ENCODE measurements at regions not wholly inside any gene's neighbourhood (a gene's known extent, or its start where the extent isn't known, plus 50 kb on each side); places are given as distances from the start of the nearest gene placed in this dataset.

- H3K4me3 ChIP-seq (ENCODE audit: insufficient read depth, low read length, poor library complexity, severe bottlenecking): no peak overlapping the region
These were observed 64.7 kb upstream of the TIAM2 start for GRCh38 chr6:154930451-154930851.

GRCh38 chr6:154931711-154932424 lies 63.2 kb upstream of the TIAM2 start:
- Histone ChIP-seq H3K79me2 (ENCODE audit: insufficient read depth, low read length) (no peaks in the 10 kb centered on the region), H3K27me3 (ENCODE audit: low read length) (no peaks in the 10 kb centered on the region), H3K27ac (ENCODE audit: low read depth, low read length) (no peak overlapping the region), H2AFZ (ENCODE audit: low read depth, low read length, severe bottlenecking) (no peak overlapping the region), H3K9me2 (replicated peaks; ENCODE audit: insufficient read depth, low read length) (no peaks in the 10 kb centered on the region), H3K4me2 (ENCODE audit: low read depth, low read length, poor library complexity, severe bottlenecking) (no peak overlapping the region), H3K9ac (ENCODE audit: low read length) (no peak overlapping the region), H4K20me1 (ENCODE audit: low read depth, low read length) (no peaks in the 10 kb centered on the region), H3K9me3 (ENCODE audit: insufficient read depth, low read length) (no peaks in the 10 kb centered on the region), H3K4me3 (ENCODE audit: insufficient read depth, low read length, poor library complexity, severe bottlenecking) (no peak overlapping the region), H3F3A (ENCODE audit: insufficient read depth) (no peaks in the 10 kb centered on the region), H3K36me3 (ENCODE audit: low read length) (no peaks in the 10 kb centered on the region)
- TF ChIP-seq CTCF (IDR thresholded peaks at IDR 0.05; ENCODE audit: insufficient read depth, low read length, poor library complexity, severe bottlenecking): no peak
- no peak for TF ChIP-seq EZH2phosphoT487 (conservative IDR thresholded peaks at IDR 0.05; ENCODE audit: low read length)

More at GRCh38 chr6:154930451-154930851, 64.7 kb upstream of the TIAM2 start:
- no peaks in the 10 kb centered on the region for H3K79me2 ChIP-seq (ENCODE audit: insufficient read depth, low read length)
- H3K9ac ChIP-seq (ENCODE audit: low read length): no peak overlapping the region
- no peaks in the 10 kb centered on the region for H3K36me3 ChIP-seq (ENCODE audit: low read length)
- no peaks in the 10 kb centered on the region for H4K20me1 ChIP-seq (ENCODE audit: low read depth, low read length)
- H3F3A ChIP-seq (ENCODE audit: insufficient read depth): no peaks in the 10 kb centered on the region
- no peak overlapping the region for H3K27ac ChIP-seq (ENCODE audit: low read depth, low read length)
- TF ChIP-seq EZH2phosphoT487 (conservative IDR thresholded peaks at IDR 0.05; ENCODE audit: low read length) (no peak), CTCF (IDR thresholded peaks at IDR 0.05; ENCODE audit: insufficient read depth, low read length, poor library complexity, severe bottlenecking) (no peak)
- no peak overlapping the region for H2AFZ ChIP-seq (ENCODE audit: low read depth, low read length, severe bottlenecking)
- H3K4me2 ChIP-seq (ENCODE audit: low read depth, low read length, poor library complexity, severe bottlenecking): no peak overlapping the region
- no peaks in the 10 kb centered on the region for H3K9me2 ChIP-seq (replicated peaks; ENCODE audit: insufficient read depth, low read length)
- H3K27me3 ChIP-seq (ENCODE audit: low read length): no peaks in the 10 kb centered on the region
- H3K9me3 ChIP-seq (ENCODE audit: insufficient read depth, low read length): no peaks in the 10 kb centered on the region

GRCh38 chr6:154932515-154933027 lies 62.5 kb upstream of the TIAM2 start:
- Histone ChIP-seq H3K4me3 (ENCODE audit: insufficient read depth, low read length, poor library complexity, severe bottlenecking) (no peak overlapping the region), H3F3A (ENCODE audit: insufficient read depth) (no peaks in the 10 kb centered on the region), H3K9me2 (replicated peaks; ENCODE audit: insufficient read depth, low read length) (no peaks in the 10 kb centered on the region), H3K79me2 (ENCODE audit: insufficient read depth, low read length) (no peaks in the 10 kb centered on the region), H3K36me3 (ENCODE audit: low read length) (no peaks in the 10 kb centered on the region), H3K27me3 (ENCODE audit: low read length) (no peaks in the 10 kb centered on the region), H3K9ac (ENCODE audit: low read length) (no peak overlapping the region), H3K9me3 (ENCODE audit: insufficient read depth, low read length) (no peaks in the 10 kb centered on the region), H4K20me1 (ENCODE audit: low read depth, low read length) (no peaks in the 10 kb centered on the region), H3K4me2 (ENCODE audit: low read depth, low read length, poor library complexity, severe bottlenecking) (no peak overlapping the region), H2AFZ (ENCODE audit: low read depth, low read length, severe bottlenecking) (no peak overlapping the region), H3K27ac (ENCODE audit: low read depth, low read length) (no peak overlapping the region)
- TF ChIP-seq CTCF (IDR thresholded peaks at IDR 0.05; ENCODE audit: insufficient read depth, low read length, poor library complexity, severe bottlenecking): no peak
- no peak for TF ChIP-seq EZH2phosphoT487 (conservative IDR thresholded peaks at IDR 0.05; ENCODE audit: low read length)
